MCF 10A (cell line): ENCODE measurements at regions not wholly inside any gene's neighbourhood (a gene's known extent, or its start where the extent isn't known, plus 50 kb on each side); places are given as distances from the start of the nearest gene placed in this dataset.

Experiments
- BruUV-seq: library from RNA; stranded (reverse); fragments of 400-500 nt; replicated peaks from 2 replicates; lab custom pipeline; 2021; lab: Mats Ljungman, UMichigan
- CTCF ChIA-PET: fragments of 300-600 bp; sonication (Branson Sonifier 250); formaldehyde crosslinking; extraction: SDS; loops from one replicate; lab custom pipeline; 2021; ENCODE audit warnings: antibody characterized with exemption, inconsistent platforms; lab: Yijun Ruan, JAX
- POLR2A ChIA-PET: fragments of 300-600, 350-650 bp; sonication (Branson Sonifier 250); formaldehyde crosslinking; extraction: SDS; loops from one replicate; lab custom pipeline; 2020; ENCODE audit warnings: antibody characterized with exemption, inconsistent platforms; lab: Yijun Ruan, JAX
- DNase-seq: peaks from one replicate; pipeline ENCODE4 v3.0.0-alpha.2; 2018; ENCODE audit not compliant: unreplicated experiment
- H3K27ac Mint-ChIP-seq: one replicate; pipeline ENCODE4 v1.8.0; 2022; ENCODE audit warnings: mild to moderate bottlenecking, low read depth, mixed read lengths; ENCODE audit not compliant: unreplicated experiment
- H3K27me3 Mint-ChIP-seq: one replicate; pipeline ENCODE4 v1.8.0; 2022; ENCODE audit warnings: mixed read lengths; ENCODE audit not compliant: insufficient read depth, unreplicated experiment
- H3K36me3 Mint-ChIP-seq: one replicate; pipeline ENCODE4 v1.8.0; 2022; ENCODE audit warnings: mild to moderate bottlenecking, moderate library complexity, mixed read lengths; ENCODE audit not compliant: insufficient read depth, unreplicated experiment
- H3K4me1 Mint-ChIP-seq: one replicate; pipeline ENCODE4 v1.8.0; 2022; ENCODE audit warnings: mixed read lengths; ENCODE audit not compliant: insufficient read depth, unreplicated experiment
- H3K4me3 Mint-ChIP-seq: one replicate; pipeline ENCODE4 v1.8.0; 2022; ENCODE audit warnings: mild to moderate bottlenecking, moderate library complexity, mixed read lengths; ENCODE audit not compliant: unreplicated experiment
- H3K9me3 Mint-ChIP-seq: one replicate; pipeline ENCODE4 v1.8.0; 2022; ENCODE audit warnings: mixed read lengths; ENCODE audit not compliant: unreplicated experiment
- intact Hi-C: fragments of 100-400 bp; cut with micrococcal nuclease; formaldehyde crosslinking; loops from 2 replicates; pipeline ENCODE4 v1.14.1; 2022
- TF ChIP-seq, protein P1 (sequence below): fragments of 200-600 bp; IDR thresholded peaks from one replicate; pipeline ENCODE4 v1.8.0; 2022; ENCODE audit warnings: antibody characterized with exemption, mild to moderate bottlenecking; ENCODE audit not compliant: unreplicated experiment

DNA sequence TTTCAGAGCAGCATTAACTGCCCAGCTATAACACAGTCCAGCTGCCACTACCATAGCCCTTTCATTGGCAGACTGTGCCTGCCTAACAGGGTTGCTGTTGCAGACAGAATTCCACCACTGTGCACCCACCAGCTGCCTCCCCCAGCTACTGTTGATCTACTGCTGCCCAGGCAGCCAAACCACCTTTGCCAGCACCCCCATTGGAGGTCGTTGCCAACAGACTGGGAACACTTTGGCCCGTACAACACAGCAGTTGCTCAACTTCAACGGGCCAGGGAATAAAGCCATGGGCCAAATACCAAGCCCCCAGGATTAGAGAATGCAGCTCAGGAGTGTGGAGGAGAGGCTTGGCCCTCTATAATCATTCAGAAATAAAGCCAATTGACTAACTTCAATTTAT lies 473.6 kb downstream of the CDH11 start:
- no TSS peak for BruUV-seq
- Mint-ChIP-seq H3K4me3 (no peak overlapping the region), H3K4me1 (no peaks in the 10 kb centered on the region), H3K36me3 (no peaks in the 10 kb centered on the region), H3K27me3 (no peaks in the 10 kb centered on the region), H3K9me3 (peaks cover 7% of the 10 kb centered on the region), H3K27ac (no peak overlapping the region)
- intact Hi-C loops, result no loop called here
- ChIA-PET CTCF (interaction anchor here (0.6 to 0.7 kb wide), 3 partner anchors 24 to 484 kb away, joined by 4 read pairs; no protein-coding TSS in a partner anchor), POLR2A (no interaction called here)
- TF ChIP-seq, protein P1, sequence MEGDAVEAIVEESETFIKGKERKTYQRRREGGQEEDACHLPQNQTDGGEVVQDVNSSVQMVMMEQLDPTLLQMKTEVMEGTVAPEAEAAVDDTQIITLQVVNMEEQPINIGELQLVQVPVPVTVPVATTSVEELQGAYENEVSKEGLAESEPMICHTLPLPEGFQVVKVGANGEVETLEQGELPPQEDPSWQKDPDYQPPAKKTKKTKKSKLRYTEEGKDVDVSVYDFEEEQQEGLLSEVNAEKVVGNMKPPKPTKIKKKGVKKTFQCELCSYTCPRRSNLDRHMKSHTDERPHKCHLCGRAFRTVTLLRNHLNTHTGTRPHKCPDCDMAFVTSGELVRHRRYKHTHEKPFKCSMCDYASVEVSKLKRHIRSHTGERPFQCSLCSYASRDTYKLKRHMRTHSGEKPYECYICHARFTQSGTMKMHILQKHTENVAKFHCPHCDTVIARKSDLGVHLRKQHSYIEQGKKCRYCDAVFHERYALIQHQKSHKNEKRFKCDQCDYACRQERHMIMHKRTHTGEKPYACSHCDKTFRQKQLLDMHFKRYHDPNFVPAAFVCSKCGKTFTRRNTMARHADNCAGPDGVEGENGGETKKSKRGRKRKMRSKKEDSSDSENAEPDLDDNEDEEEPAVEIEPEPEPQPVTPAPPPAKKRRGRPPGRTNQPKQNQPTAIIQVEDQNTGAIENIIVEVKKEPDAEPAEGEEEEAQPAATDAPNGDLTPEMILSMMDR, result no peak
- DNase-seq, result no peak

DNA sequence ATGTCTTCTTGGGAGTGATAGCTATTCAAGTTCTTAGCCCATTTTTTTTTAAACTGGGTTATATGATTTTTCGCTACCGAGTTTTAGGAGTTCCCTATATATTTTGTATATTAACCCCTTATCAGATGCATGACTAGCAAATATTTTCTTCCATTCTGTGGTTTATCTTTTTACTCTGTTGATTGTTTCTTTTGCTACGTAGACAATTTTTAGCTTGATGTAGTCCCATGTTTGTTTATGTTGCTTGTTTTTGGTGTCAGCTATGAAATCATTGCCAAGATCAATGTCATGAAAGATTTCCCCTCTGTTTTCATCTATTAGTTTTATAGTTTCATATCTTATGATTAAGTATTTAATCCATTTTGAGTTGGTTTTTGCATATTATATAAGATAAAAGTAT lies 480.5 kb downstream of the CDH11 start:
- intact Hi-C loops, result no loop called here
- Mint-ChIP-seq H3K9me3 (no peaks in the 10 kb centered on the region), H3K4me1 (no peaks in the 10 kb centered on the region), H3K27me3 (no peaks in the 10 kb centered on the region), H3K36me3 (no peaks in the 10 kb centered on the region), H3K4me3 (no peak overlapping the region), H3K27ac (no peak overlapping the region)
- ChIA-PET POLR2A (no interaction called here), CTCF (interaction anchor here (0.6 kb wide), 1 partner anchor 125 kb away, joined by 3 read pairs; no protein-coding TSS in a partner anchor)
- DNase-seq, result no peak
- no TSS peak for BruUV-seq
- TF ChIP-seq, protein P1, result no peak

DNA sequence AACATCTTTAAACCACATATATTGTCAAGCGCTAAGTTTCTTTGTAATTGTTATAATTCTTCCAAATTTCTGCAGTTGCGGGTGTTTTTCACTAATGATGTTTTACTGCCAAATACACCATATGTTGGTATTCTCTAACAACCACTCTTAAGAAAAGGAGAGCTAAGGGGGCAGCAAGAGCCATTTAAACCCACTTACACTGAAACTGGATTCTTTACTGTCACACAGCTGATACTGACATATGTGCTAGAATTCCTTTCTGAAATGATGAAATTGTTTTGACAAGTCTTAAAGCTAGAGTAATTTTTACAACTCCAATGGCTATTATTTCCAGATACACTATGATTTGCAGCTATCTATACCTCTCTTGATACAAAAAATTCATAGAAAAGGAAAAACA lies 483.1 kb downstream of the CDH11 start:
- TF ChIP-seq, protein P1, result no peak
- H3K9me3 Mint-ChIP-seq, result no peaks in the 10 kb centered on the region
- H3K4me1 Mint-ChIP-seq, result no peaks in the 10 kb centered on the region
- no peaks in the 10 kb centered on the region for H3K36me3 Mint-ChIP-seq
- no TSS peak for BruUV-seq
- DNase-seq, result no peak
- CTCF ChIA-PET, result interaction anchor here (0.7 kb wide), 1 partner anchor 12 kb away, joined by 4 read pairs; no protein-coding TSS in a partner anchor
- H3K27ac Mint-ChIP-seq, result no peak overlapping the region
- intact Hi-C loops, result no loop called here
- no peaks in the 10 kb centered on the region for H3K27me3 Mint-ChIP-seq
- H3K4me3 Mint-ChIP-seq, result no peak overlapping the region
- POLR2A ChIA-PET, result interaction anchor here (0.7 kb wide), 1 partner anchor 545 kb away, joined by 3 read pairs; no protein-coding TSS in a partner anchor

DNA sequence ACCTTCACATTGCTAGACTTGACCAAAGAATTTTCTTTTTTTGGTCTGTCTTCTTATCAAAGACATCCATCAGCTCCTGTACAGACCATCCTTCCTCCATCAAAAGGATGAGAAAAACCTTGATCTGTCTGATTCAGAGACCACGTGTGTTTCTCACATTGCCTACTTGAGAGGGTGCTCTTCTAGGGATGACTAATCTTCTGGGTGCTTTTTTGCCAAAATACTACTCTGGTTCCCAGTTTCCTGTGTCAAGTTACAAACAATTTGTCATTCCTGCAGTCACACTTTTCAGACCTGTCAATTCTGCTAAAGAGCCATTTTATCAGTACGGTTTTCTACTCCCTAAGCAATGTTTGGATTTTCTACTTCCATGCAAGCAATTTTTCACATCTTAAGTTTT lies 492.2 kb downstream of the CDH11 start:
- intact Hi-C loops, result no loop called here
- CTCF ChIA-PET, result no interaction called here
- Mint-ChIP-seq H3K4me1 (peaks cover 16% of the 10 kb centered on the region), H3K9me3 (no peaks in the 10 kb centered on the region), H3K36me3 (no peaks in the 10 kb centered on the region), H3K4me3 (no peak overlapping the region), H3K27ac (no peak overlapping the region), H3K27me3 (no peaks in the 10 kb centered on the region)
- BruUV-seq, result no TSS peak
- TF ChIP-seq, protein P1, result no peak
- peak; percentile 82 for DNase-seq
- POLR2A ChIA-PET, result no interaction called here
